K562 (cell line): ENCODE measurements at regions not wholly inside any gene's neighbourhood (a gene's known extent, or its start where the extent isn't known, plus 50 kb on each side); places are given as distances from the start of the nearest gene placed in this dataset.

ENCODE experiments used
- REST ChIP-seq, 2 experiments: fragments of 450-650 bp; formaldehyde crosslinking in 1 of 2; IDR thresholded peaks; 2 replicates each; pipeline versions ENCODE4 v1.4.0 to v1.6.1; 2014 to 2020; ENCODE audit warnings: mild to moderate bottlenecking in 2 of 2, borderline replicate concordance in 1 of 2, low read depth in 1 of 2
- ZNF395 ChIP-seq: fragments of 200-800 bp; sonication (Bioruptor generic); IDR thresholded peaks from 2 replicates; pipeline ENCODE4 v1.6.1; 2017; ENCODE audit warnings: missing genetic modification characterization, missing compliant biosample characterization

GRCh38 chr2:120973196-120973595, 237.5 kb downstream of the GLI2 start (continued):
- TF ChIP-seq REST (IDR thresholded peaks at IDR 0.05; ENCODE audit: borderline replicate concordance) (no peak), REST (CRISPR knock-in tag; IDR thresholded peaks at IDR 0.05; ENCODE audit: low read depth) (no peak), ZNF395 (CRISPR knock-in tag) (no peak)
